Natural killer cell treated with Interleukin-12 subunit alpha and Interleukin-12 subunit beta and Interleukin-15 and Interleukin-18, amount 100 ng/mL, for 72 hours (primary cell): ENCODE measurements at regions not wholly inside any gene's neighbourhood (a gene's known extent, or its start where the extent isn't known, plus 50 kb on each side); places are given as distances from the start of the nearest gene placed in this dataset.
A peak's percentile ranks its signal among the peaks of the same experiment; 100 is the strongest.
"Not testable (repeated sequence)": the region's sequence is repeated elsewhere in the genome, so short reads cannot be mapped to it uniquely, and the experiment has no call there.

Source experiments
- ATAC-seq, 2 donors: fragments of 150-1000 bp; cut with Tn5 transposase in 1 of 2; sonication (Bioruptor Pico), chemical (Tn5 transposase) in 1 of 2; 2 replicates each; pipeline ENCODE4 v1.10.0; 2021
- DNase-seq: peaks from one replicate; pipeline ENCODE4 v3.0.0; 2022; ENCODE audit warnings: low spot score
- H3K27ac Mint-ChIP-seq, 2 donors: 1 replicate in 1 of 2; 2 replicates in 1 of 2; pipeline ENCODE4 v1.8.0; 2022; ENCODE audit warnings: mixed read lengths in 2 of 2, mild to moderate bottlenecking in 1 of 2, moderate library complexity in 1 of 2
- H3K27me3 Mint-ChIP-seq, 2 donors: 1 replicate in 1 of 2; 2 replicates in 1 of 2; pipeline ENCODE4 v1.8.0; 2022; ENCODE audit warnings: mixed read lengths in 2 of 2
- H3K36me3 Mint-ChIP-seq: one replicate; pipeline ENCODE4 v1.8.0; 2022; ENCODE audit warnings: mixed read lengths
- H3K4me1 Mint-ChIP-seq, 2 donors: 1 replicate in 1 of 2; 2 replicates in 1 of 2; pipeline ENCODE4 v1.8.0; 2022; ENCODE audit warnings: low read depth in 2 of 2, mixed read lengths in 2 of 2, mild to moderate bottlenecking in 1 of 2
- H3K4me3 Mint-ChIP-seq: one replicate; pipeline ENCODE4 v1.8.0; 2022; ENCODE audit warnings: mixed read lengths
- H3K9me3 Mint-ChIP-seq: 2 replicates; pipeline ENCODE4 v1.8.0; 2022; ENCODE audit warnings: mixed read lengths

GRCh38 chr12:131260251-131260905, 306.7 kb downstream of the ADGRD1 start:
- ATAC-seq (peak in 1 of 2 donors; percentile 29), DNase-seq (no peak)
- Mint-ChIP-seq H3K4me1 (no peaks in the 10 kb centered on the region), H3K4me3 (no peak overlapping the region), H3K27me3 (no peaks in the 10 kb centered on the region), H3K27ac (no peak overlapping the region), H3K9me3 (no peaks in the 10 kb centered on the region), H3K36me3 (no peaks in the 10 kb centered on the region)

- no peak for DNase-seq
- Mint-ChIP-seq H3K27ac (no peak overlapping the region), H3K4me3 (no peak overlapping the region), H3K4me1 (no peaks in the 10 kb centered on the region), H3K9me3 (no peaks in the 10 kb centered on the region), H3K36me3 (no peaks in the 10 kb centered on the region), H3K27me3 (no peaks in the 10 kb centered on the region)
- ATAC-seq: no peak
Measured at GRCh38 chr12:131260954-131261353, 307.2 kb downstream of the ADGRD1 start.

- ATAC-seq (no peak), DNase-seq (no peak)
- no peak overlapping the region for H3K27ac Mint-ChIP-seq
Measured at GRCh38 chr12:131261906-131262305, 308.2 kb downstream of the ADGRD1 start.

GRCh38 chr12:131263626-131264025, 309.9 kb downstream of the ADGRD1 start:
- ATAC-seq: no peak
- Mint-ChIP-seq H3K36me3 (no peaks in the 10 kb centered on the region), H3K4me3 (no peak overlapping the region), H3K27ac (no peak overlapping the region), H3K27me3 (no peaks in the 10 kb centered on the region), H3K9me3 (no peaks in the 10 kb centered on the region), H3K4me1 (no peaks in the 10 kb centered on the region)
- DNase-seq: no peak

More at GRCh38 chr12:131261906-131262305, 308.2 kb downstream of the ADGRD1 start:
- H3K9me3 Mint-ChIP-seq: no peaks in the 10 kb centered on the region
- no peak overlapping the region for H3K4me3 Mint-ChIP-seq
- no peaks in the 10 kb centered on the region for H3K4me1 Mint-ChIP-seq
- H3K36me3 Mint-ChIP-seq: no peaks in the 10 kb centered on the region
- no peaks in the 10 kb centered on the region for H3K27me3 Mint-ChIP-seq

GRCh38 chr12:131264635-131265034, 310.9 kb downstream of the ADGRD1 start:
- Mint-ChIP-seq H3K4me1 (no peaks in the 10 kb centered on the region), H3K9me3 (no peaks in the 10 kb centered on the region), H3K4me3 (no peak overlapping the region), H3K36me3 (no peaks in the 10 kb centered on the region), H3K27ac (no peak overlapping the region), H3K27me3 (no peaks in the 10 kb centered on the region)
- ATAC-seq (no peak), DNase-seq (peak; percentile 41)

GRCh38 chr12:131266591-131267467, 313.1 kb downstream of the ADGRD1 start:
- no peak overlapping the region for H3K4me3 Mint-ChIP-seq
- no peaks in the 10 kb centered on the region for H3K9me3 Mint-ChIP-seq
- ATAC-seq: no peak
- H3K27me3 Mint-ChIP-seq: no peaks in the 10 kb centered on the region
- no peaks in the 10 kb centered on the region for H3K36me3 Mint-ChIP-seq
- no peak overlapping the region for H3K27ac Mint-ChIP-seq
- no peaks in the 10 kb centered on the region for H3K4me1 Mint-ChIP-seq
- DNase-seq: no peak

- Mint-ChIP-seq H3K9me3 (no peaks in the 10 kb centered on the region), H3K36me3 (no peaks in the 10 kb centered on the region), H3K27ac (no peak overlapping the region), H3K4me1 (no peaks in the 10 kb centered on the region), H3K27me3 (no peaks in the 10 kb centered on the region), H3K4me3 (no peak overlapping the region)
- ATAC-seq (no peak), DNase-seq (no peak)
Measured at GRCh38 chr12:131267576-131267975, 313.9 kb downstream of the ADGRD1 start.

GRCh38 chr12:131268123-131268522, 314.4 kb downstream of the ADGRD1 start:
- not testable (repeated sequence) for H3K27me3 Mint-ChIP-seq, DNase-seq, H3K9me3 Mint-ChIP-seq, H3K4me3 Mint-ChIP-seq, ATAC-seq, H3K36me3 Mint-ChIP-seq, H3K4me1 Mint-ChIP-seq, H3K27ac Mint-ChIP-seq

- H3K27me3 Mint-ChIP-seq, H3K27ac Mint-ChIP-seq, H3K4me3 Mint-ChIP-seq, H3K36me3 Mint-ChIP-seq, ATAC-seq, H3K4me1 Mint-ChIP-seq, H3K9me3 Mint-ChIP-seq, DNase-seq: not testable (repeated sequence)
Measured at GRCh38 chr12:131268571-131268970, 314.9 kb downstream of the ADGRD1 start.

- Mint-ChIP-seq H3K27ac (no peak overlapping the region), H3K27me3 (no peaks in the 10 kb centered on the region), H3K4me3 (no peak overlapping the region), H3K36me3 (no peaks in the 10 kb centered on the region), H3K4me1 (no peaks in the 10 kb centered on the region), H3K9me3 (no peaks in the 10 kb centered on the region)
- no peak for DNase-seq
- ATAC-seq: no peak
Measured at GRCh38 chr12:131269551-131269950, 315.8 kb downstream of the ADGRD1 start.

GRCh38 chr12:131269977-131270376, 316.3 kb downstream of the ADGRD1 start:
- ATAC-seq, H3K36me3 Mint-ChIP-seq, H3K27ac Mint-ChIP-seq, H3K9me3 Mint-ChIP-seq, H3K4me1 Mint-ChIP-seq, H3K4me3 Mint-ChIP-seq, H3K27me3 Mint-ChIP-seq, DNase-seq: not testable (repeated sequence)

- ATAC-seq (no peak), DNase-seq (no peak)
- Mint-ChIP-seq H3K9me3 (no peaks in the 10 kb centered on the region), H3K4me1 (no peaks in the 10 kb centered on the region), H3K27ac (no peak overlapping the region), H3K36me3 (no peaks in the 10 kb centered on the region), H3K27me3 (no peaks in the 10 kb centered on the region), H3K4me3 (no peak overlapping the region)
Measured at GRCh38 chr12:131271724-131272123, 318.0 kb downstream of the ADGRD1 start.

GRCh38 chr12:131272283-131272814, 318.6 kb downstream of the ADGRD1 start:
- not testable (repeated sequence) for H3K9me3 Mint-ChIP-seq, ATAC-seq, H3K27ac Mint-ChIP-seq, H3K4me1 Mint-ChIP-seq, H3K27me3 Mint-ChIP-seq, H3K4me3 Mint-ChIP-seq, H3K36me3 Mint-ChIP-seq
- peak; percentile 58 for DNase-seq

- no peak overlapping the region for H3K4me3 Mint-ChIP-seq
- ATAC-seq (no peak), DNase-seq (peak; percentile 3)
- no peak overlapping the region for H3K27ac Mint-ChIP-seq
- no peaks in the 10 kb centered on the region for H3K4me1 Mint-ChIP-seq
- no peaks in the 10 kb centered on the region for H3K36me3 Mint-ChIP-seq
- no peaks in the 10 kb centered on the region for H3K9me3 Mint-ChIP-seq
- H3K27me3 Mint-ChIP-seq: no peaks in the 10 kb centered on the region
Measured at GRCh38 chr12:131273291-131273845, 319.7 kb downstream of the ADGRD1 start.
